ENCODE measurements at regions not wholly inside any gene's neighbourhood (a gene's known extent, or its start where the extent isn't known, plus 50 kb on each side); places are given as distances from the start of the nearest gene placed in this dataset.
"Not testable (repeated sequence)": the region's sequence is repeated elsewhere in the genome, so short reads cannot be mapped to it uniquely, and the experiment has no call there.

DNA sequence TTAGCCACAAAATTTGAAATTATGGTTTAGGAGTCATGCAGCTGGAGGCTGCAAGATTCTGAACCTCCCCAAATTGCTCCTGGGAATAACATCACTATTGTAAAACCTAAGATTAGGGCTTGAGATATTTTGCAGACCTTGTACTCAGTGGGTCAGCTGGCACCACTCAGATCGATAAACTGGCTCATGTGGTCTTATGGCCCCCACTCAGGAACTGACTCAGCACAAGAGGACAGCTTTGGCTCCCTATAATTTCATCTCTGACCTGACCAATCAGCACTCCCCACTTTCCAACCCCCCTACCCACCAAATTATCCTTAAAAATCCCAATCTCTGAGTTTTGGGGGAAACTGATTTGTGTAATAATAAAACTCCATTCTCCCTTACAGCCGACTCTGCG is 161.6 kb downstream of the BRMS1L start:
- DNase-seq = no peak

DNA sequence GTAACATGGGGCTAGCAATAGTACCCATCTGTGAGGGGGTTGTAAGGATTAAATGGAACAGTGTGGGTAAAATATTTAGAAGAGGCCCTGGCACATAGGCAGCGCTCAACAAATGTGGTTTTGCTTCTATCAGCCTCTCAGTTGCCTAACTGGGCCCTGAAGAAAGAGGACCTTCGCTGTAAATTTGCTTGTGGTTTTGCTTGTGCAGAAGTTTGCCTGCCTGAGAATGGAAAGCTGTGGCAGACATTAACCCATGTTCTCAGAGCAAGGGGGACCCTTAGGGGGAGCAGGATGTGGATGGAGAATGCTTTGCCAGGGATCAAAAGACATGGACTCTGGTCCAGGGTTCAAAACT is 160.1 kb downstream of the BRMS1L start:
- DNase-seq = no peak

DNA sequence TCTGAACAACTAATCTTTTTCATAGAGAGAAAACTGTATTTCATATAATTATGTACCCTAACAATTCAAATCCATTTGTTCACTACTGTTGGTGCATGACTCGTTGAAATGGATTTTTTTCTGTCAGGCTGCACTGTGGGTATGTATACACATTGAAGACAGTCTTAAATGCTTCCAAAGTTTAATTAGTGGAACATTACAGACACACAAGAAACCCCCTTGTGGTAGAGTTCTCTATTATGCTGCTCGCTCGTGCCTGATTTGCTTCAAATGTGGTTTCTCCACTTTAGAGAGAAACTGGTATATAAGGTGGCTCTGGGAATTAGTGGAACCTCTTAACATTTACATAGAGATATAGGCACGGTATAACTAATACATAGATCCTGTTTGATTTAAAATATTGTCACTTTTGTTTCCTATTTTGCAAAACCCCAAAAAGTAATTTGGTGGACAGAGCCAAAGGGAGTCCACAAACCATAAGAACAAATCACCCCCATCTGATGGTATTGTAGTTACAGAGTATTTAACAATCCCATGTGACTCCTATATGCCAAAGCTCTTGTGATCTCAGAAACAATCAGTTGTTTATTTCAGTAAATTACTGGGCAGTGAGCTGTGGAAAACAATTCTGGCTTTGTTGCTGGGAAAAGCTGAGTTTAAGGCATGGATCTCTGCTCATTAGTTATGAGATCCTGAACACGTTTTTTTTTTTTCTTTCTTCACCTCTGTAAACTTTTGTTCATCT is 159.5 kb downstream of the BRMS1L start:
- no peak for DNase-seq

DNA sequence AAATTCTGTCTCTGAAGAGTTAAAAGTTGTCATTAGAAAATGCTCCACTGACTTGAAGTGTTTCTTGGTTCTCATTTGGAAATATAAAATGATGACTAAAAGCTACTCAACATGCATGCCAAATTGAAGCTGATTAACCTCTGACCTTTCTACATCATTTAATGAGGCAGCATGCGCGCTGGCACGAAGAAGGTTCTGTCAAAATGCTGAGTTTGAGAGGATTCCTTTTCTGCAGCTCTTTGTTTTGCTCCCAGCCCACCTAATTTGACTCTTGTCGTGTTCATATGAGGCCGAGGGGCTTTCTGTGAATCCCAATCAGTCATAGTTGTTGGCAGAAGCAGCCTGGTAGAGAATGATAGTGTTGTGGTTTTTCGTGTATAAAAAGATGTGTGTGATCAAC is 153.4 kb downstream of the BRMS1L start:
- no peak for DNase-seq

DNA sequence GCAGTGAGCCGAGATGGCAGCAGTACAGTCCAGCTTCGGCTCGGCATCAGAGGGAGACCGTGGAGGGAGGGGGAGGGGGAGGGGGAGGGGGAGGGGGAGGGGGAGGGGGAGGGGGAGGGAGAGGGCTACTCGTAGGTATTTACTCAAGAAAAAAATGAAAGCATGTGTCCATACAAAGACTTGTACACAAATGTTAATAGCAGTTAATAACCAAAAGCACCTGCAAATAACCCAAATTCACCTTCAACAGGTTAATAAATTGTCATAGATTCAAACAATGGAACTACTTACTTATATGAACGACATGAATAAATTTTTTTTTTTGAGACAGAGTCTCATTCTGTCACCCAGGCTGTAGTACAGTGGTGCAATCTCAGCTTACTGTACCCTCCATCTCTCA is 152.4 kb downstream of the BRMS1L start:
- DNase-seq = no peak

DNA sequence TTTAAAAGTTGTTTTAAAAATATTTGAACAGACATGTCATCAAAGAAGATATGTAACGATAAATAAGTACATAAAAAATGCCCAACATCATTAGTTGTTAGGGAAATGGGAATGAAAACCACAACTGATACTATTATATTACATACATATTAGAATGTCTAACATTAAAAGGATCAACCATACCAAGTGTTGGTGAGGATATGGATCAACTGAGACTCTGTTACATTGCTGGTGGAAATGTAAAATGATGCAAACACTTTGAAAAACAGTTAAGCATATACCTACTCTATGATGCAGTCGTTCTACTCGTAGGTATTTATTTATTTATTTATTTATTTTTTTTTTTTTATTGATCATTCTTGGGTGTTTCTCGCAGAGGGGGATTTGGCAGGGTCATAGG is 149.7 kb downstream of the BRMS1L start:
- DNase-seq = no peak

DNA sequence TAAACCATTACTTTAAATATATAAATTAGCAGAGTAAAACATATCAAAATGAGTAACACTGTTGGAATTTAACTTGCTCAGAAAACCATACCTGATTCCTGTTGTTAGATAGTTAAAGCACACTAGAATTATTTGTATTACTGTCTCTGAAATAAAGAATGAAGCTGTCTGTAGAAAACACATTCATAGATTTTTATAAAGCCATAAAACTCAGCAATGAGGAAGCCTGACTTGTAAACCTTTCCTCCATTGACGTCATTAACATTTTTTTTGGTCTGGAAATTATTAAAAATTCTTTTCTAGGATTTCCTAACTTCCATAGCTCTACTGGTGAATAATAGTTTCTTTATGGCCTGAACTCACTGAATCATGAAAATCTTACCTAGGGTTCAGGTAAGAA is 147.6 kb downstream of the BRMS1L start:
- DNase-seq = no peak

DNA sequence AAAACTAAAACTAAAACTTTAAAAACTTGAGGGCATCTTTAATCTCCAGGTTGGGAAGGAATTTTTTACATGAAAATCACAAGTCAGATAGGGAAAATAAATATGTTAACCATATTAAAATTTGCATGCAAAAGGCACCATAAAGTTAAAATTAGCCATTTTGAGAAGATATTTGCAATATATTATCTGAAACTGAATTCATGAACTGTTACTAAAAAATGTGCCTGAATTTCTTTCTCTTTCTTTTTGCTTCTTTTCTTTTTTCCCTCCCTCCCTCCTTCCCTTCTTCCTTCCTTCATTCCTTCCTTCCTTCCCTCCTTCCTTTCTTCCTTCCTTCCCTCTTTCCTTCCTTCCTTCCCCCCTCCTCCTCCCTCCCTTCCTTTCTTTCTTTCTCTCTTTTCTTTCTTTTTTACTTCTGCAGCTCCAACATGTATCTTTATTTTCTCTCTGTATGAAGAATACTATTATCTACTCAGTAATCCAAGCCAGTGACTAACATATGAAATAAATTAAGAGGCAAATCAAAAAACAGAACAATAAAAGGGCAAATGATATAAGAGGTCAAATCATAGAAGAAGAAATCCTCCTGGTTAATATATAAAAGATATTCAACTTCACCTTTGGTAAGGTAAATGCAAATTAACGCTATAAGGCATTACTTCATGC is 146.0 kb downstream of the BRMS1L start:
- DNase-seq = no peak

DNA sequence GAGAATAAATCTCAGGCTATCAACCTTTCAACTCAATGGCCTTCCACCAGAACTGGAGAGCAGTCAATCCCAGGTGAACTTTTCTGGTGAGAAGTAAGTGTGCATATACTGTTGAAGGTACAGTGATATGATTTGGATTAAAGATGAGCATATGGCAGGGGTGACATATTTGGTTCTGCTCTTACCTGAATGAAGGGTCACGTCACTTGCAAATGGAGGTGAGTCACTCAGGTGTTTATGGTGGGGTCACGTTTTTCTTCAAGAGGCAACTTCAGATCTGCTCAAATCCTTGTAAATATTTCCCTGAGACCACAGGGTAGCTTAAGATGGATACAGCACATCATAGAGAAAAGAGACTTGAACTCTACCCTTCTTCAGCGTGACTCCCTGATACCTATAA is 143.2 kb downstream of the BRMS1L start:
- DNase-seq = no peak

DNA sequence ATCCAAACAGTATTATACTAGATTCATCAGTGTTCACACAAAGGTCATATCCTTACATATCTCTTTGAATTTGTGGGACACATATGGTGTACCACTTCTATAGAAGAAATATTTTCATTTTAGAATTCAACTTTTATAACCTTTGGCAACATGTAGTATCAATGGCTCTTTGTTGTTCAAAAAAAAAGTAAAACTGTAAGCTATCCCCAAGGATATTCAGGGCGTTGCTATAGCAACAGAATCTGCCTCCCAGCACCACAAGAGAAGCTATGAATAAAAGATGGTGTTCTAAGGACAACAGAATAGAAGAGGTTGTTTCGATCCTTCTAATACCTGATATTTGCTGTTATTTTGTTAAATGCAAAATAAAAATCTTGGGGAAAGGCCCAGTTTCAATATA is 139.3 kb downstream of the BRMS1L start:
- no peak for DNase-seq

DNA sequence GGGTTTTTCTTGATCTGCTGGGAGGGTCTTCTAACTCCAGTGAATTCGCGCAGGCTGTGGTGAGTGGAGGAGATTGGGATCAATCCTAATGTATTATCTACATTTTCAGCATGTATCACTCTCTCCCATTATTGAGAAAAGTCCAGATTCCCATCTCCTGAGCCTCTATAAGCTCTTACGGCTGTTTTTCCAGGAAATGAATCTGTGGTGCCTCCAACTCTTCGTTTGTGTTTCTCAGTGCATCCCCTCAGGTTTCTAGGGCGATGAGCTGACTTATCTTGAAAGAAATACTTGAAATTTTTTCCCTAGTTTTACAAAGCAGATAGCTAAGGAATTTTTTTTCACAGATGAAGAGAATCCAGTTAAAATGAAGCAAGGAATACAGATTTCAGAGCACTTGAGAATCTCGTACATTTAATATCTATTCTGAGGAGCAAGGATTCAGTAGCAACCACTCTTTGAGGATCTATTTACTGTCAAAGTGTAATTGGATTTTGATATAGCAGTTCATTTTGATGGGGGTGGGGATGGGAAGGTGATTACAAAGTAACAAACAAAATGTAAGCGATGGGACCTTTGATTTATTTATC is 138.7 kb downstream of the BRMS1L start:
- no peak for DNase-seq

DNA sequence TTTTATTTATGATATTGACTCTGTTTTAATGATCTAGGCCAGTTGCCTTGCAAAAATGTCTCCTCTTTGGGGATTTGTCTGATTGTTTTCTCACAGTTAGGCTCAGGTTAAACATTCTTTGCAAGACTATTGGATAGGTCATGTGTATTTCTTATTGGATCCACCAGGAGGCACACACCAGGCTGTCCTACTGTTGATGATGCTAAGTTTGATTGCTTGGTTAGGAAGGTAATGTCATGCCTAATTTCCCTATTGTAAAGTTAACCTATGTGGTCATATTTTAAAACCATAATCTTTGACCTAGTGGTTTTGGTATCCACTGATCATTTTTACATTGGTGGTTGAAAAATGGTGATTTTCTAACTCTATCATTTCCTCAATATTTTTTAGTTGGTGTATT is 137.1 kb downstream of the BRMS1L start:
- DNase-seq = peak in 1 of 5 donors; percentile 30

DNA sequence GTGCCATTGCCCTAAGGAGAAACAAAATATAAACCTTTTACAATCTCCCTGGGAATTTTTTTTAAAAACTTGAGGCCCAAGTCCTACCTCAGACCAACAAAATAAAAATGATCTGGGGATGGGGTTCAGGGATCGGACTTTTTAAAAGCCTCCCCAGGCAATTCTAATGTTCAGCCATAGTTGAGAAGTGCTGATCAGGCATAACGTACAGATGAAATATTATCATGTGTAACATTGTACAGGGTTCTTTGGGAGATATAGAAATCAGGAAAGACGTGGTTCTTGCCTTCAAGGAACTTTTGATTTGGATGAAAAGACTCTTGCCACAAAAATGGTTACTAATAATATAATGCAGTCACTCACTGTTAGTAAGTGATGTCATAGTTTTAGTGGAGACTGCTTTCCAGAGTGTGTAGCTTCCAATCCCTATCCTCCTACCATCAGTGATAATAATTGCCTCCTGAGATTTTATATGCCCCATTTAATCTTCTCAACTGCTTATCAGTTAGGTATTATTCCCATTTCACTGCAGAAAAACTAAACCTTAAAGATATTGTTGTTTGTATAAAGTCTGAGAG is 135.6 kb downstream of the BRMS1L start:
- no peak for DNase-seq

DNA sequence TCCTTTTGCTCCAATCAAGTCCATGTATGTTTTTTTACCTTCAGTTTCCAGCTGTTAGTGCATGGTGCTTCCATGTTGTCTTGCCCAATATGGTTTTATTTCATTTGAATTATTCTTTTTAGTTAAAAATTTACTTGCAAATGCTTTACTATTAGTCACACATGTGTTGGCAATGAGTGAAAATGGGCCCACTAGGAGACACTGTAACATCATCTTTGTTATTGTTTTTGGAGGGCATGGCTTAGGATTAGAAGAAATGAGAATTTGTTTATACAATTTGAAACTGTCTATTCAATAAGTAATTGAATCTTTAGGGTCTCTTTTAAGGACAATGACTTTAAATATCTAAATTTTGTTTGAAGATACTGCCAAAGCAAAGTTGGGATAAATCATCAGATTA is 133.7 kb downstream of the BRMS1L start:
- DNase-seq = peak in 1 of 5 donors; percentile 12

DNA sequence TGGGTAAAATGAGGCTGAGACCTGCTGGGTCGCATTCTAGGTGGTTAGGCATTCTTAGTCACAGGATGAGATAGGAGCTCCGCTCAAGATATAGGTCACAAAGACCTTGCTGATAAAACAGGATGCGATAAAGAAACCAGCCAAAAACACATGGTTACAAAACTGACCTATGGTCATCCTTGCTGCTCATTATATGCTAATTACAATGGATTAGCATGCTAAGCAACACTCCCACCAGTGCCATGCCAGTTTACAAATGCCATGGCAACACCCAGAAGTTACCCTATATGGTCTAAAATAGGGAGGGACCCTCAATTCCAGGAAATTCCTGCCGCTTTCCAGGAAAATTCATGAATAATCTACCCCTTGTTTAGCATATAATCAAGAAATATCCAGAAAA is 132.4 kb downstream of the BRMS1L start:
- no peak for DNase-seq

DNA sequence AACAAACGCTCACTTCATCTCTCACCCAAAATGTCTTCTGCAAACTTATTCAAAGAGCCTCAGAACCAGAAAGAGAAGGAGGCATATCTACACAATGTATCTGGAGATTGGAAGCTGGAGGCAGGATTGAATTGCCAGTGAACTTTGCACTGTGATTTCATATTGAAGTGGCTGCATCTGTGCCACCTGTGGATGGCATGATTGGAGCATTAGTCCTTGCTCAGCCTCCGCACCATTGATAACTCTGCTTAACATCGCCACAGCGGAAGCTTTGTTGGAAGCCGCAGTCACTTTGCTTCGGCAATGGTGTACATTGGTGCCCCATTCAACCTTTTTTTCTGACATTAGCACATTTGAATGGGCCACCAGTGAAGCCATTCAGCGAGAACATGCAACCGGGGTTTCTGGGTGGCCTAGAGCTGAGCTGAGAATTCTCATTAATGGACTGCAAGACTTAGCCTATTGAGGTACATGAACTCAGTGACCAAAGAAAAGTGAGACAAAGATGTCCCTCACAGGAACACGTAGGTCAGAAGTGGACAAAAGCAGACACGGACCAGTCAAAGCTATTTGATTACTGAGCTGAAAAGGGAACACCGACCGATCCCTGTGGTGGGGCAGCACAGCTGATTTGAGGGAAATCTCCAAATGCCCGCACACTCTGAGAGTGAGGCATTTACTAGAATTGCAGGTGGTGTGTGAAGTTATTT is 130.4 kb downstream of the BRMS1L start:
- no peak for DNase-seq

DNA sequence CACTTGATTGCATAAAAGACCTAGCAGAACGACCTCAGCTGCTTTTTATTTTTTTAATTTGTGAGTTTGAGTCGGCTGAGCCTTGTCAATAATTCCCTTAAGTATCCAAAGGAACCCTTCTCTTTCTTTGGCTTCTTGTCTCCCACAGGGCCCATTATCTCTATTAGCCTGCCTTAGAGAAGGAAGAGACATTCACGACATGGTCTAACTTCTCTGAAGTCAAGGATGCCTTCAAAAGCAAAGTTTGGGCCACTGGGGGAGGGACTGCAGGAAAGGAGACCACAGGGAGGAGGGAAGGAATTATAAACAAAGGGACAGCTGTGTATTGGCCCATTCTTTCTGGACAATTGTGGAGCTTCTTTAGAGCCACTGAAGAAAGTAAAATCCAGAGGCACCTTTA is 126.4 kb downstream of the BRMS1L start:
- no peak for DNase-seq

DNA sequence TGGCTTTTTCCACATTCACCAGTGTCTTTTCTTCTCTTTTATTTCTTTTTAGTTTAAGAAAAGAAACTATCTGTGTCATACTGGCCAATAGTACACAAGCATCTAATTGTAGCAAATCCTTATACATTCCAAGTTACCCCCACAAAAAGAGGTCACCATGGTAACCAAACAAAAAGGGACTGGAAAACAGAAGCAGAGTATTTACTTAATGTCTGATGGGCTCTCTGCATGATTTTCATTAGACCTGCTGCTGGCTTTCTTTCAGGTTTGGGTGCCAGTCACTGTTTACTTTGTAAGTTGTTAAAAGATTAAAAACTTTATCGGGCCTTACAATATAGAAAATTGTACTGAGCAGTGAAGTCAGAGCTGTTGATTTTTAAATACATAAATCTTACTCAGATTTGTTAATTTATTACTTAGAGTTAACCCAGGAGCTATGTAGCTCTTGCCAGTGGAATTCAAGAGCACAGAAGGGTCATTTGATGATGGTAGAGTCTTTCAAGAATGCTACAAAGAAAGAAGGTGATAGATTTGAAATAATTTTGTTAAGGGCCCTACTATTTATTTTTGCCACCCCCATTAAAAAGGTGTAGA is 123.9 kb downstream of the BRMS1L start:
- DNase-seq = no peak

DNA sequence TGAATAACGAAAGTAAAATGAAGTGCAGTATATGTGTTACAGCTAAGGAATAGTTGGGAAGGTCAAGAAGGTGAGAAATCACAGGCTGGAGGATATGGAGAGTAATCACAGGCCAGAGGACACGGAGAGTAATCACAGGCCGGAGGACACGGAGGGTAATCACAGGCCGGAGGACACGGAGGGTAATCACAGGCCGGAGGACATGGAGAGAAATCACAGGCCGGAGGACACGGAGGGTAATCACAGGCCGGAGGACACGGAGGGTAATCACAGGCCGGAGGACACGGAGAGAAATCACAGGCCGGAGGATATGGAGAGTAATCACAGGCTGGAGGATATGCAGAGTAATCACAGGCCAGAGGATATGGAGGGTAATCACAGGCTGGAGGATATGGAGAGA is 121.8 kb downstream of the BRMS1L start:
- not testable (repeated sequence) for DNase-seq

DNA sequence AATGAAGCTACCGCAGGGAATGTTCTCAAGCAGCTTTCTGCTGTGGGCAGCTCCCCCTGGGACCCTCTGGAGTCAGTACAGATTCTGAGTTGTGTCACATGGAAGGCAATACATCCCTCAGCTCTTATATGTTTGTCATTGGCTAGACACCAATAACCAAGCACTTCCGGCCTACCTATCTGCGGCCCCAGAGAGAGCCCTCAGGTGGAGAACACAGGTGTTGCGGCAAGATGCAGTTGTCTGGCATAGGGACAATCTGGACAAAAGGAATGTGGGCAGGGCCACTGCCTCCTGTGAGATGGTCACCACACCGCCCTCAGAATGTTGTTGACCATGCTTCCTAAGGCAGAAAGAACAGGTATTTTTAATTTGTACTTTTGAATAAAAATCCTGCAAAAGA is 118.7 kb downstream of the BRMS1L start:
- no peak for DNase-seq

DNA sequence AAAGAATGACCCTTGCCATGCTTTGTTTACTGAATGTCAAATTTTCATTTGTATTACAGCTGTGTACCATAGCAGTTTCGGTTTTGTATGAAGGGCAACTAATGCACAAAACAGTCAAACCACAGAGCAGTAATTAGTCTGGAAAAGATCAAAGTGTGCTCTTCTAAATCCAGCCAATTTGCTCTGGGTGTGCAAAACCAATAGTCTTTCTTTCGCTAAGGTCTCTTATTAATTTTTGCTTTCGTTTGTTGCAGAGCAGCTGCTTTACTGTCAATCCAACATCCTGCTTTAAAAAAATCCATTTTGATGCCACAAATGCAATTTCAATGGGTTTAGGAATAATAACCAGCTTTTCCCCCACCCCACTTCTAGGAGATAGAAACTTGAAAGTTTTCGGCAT is 114.2 kb downstream of the BRMS1L start:
- DNase-seq = peak in 1 of 5 donors; percentile 74

DNA sequence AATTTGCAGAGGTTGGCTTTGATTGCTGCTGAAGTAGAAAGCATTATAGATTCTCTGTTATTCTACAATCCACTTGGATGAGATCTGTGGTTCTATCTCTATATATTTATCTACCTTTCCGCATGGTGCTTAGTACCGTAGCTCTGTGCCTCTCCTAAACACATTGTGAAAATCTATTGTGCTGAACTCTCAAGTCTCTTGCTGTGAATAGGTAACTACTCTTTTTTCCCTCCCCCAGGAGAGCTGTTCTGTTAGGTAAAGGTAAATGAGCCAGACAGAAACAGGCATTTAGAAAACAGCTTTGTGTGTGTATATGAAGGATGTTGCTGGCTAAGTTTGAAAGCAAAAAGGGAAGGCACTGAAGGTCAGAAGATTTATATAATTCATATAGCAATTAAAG is 112.6 kb downstream of the BRMS1L start:
- no peak for DNase-seq

DNA sequence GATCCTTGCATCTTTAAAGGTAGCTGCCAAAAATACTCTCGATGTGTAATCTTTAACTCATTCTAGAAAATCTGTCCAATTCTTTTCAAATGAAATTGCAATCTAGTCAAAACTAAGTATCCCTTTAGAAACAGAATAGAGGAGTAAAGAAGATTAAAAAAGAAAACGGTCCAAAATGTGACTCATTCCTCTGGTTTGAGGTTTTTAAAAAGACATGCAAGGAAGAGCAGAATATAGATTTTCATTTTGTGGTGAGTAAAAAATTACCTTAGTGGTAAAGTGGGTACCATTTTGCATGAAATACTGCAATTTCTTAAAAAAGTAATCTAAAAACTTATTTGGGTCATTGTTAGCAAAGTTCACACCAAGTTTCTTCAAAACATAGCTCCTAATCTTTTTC is 108.4 kb downstream of the BRMS1L start:
- peak in 1 of 5 donors; percentile 70 for DNase-seq
